Fibroblast of the aortic adventitia (primary cell): ENCODE measurements at regions not wholly inside any gene's neighbourhood (a gene's known extent, or its start where the extent isn't known, plus 50 kb on each side); places are given as distances from the start of the nearest gene placed in this dataset.

Source experiments
- DNase-seq: peaks from one replicate; pipeline ENCODE4 v3.0.0-alpha.2; 2010; ENCODE audit warnings: low read depth
- H3K4me3 ChIP-seq: 2 replicates; pipeline ENCODE4 v1.5.1; 2011; ENCODE audit warnings: low read depth, mild to moderate bottlenecking, control low read depth, low read length, moderate library complexity
- TF ChIP-seq, protein P1 (sequence below): IDR thresholded peaks from 2 replicates; pipeline ENCODE4 v1.5.1; 2011; ENCODE audit warnings: mild to moderate bottlenecking, low read length, control low read depth, inconsistent platforms; ENCODE audit not compliant: insufficient read depth

DNA sequence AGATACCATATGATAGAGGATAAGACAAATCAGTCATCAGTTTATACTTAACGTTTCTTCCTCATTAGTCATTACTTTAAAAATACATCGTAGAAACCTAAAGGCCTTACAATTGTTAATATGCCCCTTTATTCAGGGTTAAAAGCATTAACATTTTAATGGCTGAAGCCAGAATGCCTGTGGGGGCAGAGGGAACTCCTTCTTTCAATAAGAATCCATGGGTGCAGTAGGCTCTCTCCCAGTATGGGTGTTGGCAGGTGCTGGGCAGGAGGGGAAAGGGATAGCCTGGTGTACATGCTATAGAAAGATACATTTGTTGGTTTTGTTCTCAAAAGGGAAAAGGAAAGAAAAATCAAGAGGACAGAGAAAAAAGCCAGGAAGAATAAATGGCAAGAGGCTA is 1035.7 kb upstream of the POU3F3 start:
- TF ChIP-seq, protein P1, sequence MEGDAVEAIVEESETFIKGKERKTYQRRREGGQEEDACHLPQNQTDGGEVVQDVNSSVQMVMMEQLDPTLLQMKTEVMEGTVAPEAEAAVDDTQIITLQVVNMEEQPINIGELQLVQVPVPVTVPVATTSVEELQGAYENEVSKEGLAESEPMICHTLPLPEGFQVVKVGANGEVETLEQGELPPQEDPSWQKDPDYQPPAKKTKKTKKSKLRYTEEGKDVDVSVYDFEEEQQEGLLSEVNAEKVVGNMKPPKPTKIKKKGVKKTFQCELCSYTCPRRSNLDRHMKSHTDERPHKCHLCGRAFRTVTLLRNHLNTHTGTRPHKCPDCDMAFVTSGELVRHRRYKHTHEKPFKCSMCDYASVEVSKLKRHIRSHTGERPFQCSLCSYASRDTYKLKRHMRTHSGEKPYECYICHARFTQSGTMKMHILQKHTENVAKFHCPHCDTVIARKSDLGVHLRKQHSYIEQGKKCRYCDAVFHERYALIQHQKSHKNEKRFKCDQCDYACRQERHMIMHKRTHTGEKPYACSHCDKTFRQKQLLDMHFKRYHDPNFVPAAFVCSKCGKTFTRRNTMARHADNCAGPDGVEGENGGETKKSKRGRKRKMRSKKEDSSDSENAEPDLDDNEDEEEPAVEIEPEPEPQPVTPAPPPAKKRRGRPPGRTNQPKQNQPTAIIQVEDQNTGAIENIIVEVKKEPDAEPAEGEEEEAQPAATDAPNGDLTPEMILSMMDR: no peak
- no peak for DNase-seq
- no peak overlapping the region for H3K4me3 ChIP-seq

DNA sequence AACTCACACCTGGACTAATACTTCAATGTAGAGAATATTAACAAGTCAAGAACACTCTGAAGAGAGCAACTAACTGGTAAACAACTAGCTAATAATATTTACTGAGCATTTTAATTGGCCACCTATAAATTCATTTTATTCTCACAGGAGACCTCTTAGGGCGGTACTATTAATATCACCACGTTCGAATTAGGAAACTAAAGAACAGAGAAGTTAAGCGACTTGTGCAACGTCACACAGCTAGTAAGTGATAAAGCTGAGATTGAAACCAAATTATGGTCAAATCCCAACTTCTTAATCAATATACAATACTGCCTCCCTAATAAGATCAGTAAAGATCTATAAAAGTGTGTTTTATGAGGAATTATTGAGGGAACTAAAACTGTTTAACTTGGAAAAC is 1034.3 kb upstream of the POU3F3 start:
- TF ChIP-seq, protein P1: no peak
- no peak for DNase-seq
- no peak overlapping the region for H3K4me3 ChIP-seq

- TF ChIP-seq, protein P1: no peak
- no peak overlapping the region for H3K4me3 ChIP-seq
- DNase-seq: no peak
These were observed 1030.1 kb upstream of the POU3F3 start for GRCh38 chr2:103823847-103824246.

DNA sequence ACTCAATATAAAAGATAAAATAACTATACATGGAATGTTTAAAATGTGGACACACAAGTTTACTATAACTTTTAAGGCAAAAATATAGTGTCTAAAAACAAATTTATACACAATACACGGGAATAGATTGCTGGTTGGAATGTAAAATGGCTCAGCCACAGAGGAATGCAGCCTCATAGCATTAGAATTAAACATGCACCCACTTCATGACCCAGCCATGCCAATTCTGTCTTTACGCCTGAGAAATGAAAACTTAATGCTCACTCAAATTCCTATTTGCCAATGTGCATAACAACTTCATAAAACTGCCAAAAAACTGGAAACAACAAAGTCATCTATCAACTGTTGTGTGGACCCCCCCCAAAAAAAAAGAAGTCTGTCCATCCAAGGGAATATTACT is 1006.6 kb upstream of the POU3F3 start:
- no peak for DNase-seq
- no peak overlapping the region for H3K4me3 ChIP-seq
- TF ChIP-seq, protein P1: no peak

DNA sequence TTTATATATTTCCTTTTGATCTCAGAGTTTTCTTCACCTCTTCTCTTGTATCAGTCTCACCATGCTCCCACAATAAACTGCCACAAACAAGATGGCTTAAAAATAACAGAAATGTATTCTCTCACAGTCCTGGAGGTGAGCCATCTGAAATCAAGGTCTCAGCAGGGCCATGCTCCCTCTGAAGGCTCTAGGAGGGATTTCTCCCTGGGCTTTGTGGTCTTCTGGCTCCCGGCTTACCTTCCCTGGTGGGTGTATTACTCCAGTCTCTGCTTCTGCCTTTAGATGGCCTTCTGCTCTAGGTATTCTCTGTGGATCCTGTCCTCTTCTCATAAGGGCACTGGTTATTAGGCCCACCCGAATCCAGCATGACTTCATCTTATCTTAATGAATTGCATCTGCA is 994.7 kb upstream of the POU3F3 start:
- TF ChIP-seq, protein P1: no peak
- no peak overlapping the region for H3K4me3 ChIP-seq
- no peak for DNase-seq

GRCh38 chr2:103860016-103860415 is 993.9 kb upstream of the POU3F3 start:
- no peak for DNase-seq
- TF ChIP-seq, protein P1: no peak
- H3K4me3 ChIP-seq: no peak overlapping the region

- no peak for DNase-seq
- TF ChIP-seq, protein P1: no peak
These were observed 985.5 kb upstream of the POU3F3 start for GRCh38 chr2:103868396-103868795.

More at GRCh38 chr2:103868396-103868795, 985.5 kb upstream of the POU3F3 start:
- no peak overlapping the region for H3K4me3 ChIP-seq
